ENCODE measurements at regions not wholly inside any gene's neighbourhood (a gene's known extent, or its start where the extent isn't known, plus 50 kb on each side); places are given as distances from the start of the nearest gene placed in this dataset.

DNA sequence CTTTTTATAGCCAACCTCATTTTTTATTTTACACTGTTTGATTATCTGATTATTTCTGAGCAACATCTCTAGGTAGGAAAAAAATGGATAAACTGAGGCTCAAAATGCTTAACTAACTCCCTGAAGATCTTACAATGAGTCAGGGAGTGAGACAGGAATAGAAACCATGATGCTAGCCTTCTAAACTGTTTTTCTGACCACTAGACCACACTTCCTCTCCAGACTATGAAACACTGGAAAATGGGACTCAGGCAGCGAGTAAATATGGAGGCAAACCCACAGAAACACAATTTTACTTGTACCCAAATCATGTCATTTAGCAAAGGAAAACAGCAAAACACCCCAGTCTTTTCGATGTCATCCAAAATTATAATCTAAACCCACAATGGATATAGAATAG lies 129.9 kb upstream of the ANKH start:
- Histone ChIP-seq H3K9me1 (replicated peaks; ENCODE audit: control insufficient read depth, extremely low read depth, insufficient read depth, low read length) (no peaks in the 10 kb centered on the region), H3K79me2 (ENCODE audit: control insufficient read depth, insufficient read depth, low read length) (no peaks in the 10 kb centered on the region), H3K4me2 (ENCODE audit: insufficient read depth, low read length) (no peak overlapping the region), H3K27me3 (ENCODE audit: control insufficient read depth in 2 of 2, insufficient read depth in 2 of 2, low read length in 2 of 2) (peaks cover 32 to 56% of the 10 kb centered on the region in 2 experiments), H3K9ac (replicated peaks; ENCODE audit: extremely low read depth, insufficient read depth, low read length) (no peak overlapping the region), H3K9me3 (replicated peaks; ENCODE audit: control insufficient read depth, insufficient read depth, low read length) (no peaks in the 10 kb centered on the region), H2AFZ (ENCODE audit: low read depth, low read length) (no peak overlapping the region), H3K36me3 (ENCODE audit: control insufficient read depth in 2 of 2, extremely low read depth in 1 of 2, insufficient read depth in 2 of 2, low read length in 2 of 2) (no peaks in the 10 kb centered on the region), H3K4me1 (ENCODE audit: control insufficient read depth, extremely low read depth, insufficient read depth, low read length) (no peaks in the 10 kb centered on the region), H3K27ac (ENCODE audit: insufficient read depth, low read depth, low read length) (no peak overlapping the region), H4K20me1 (replicated peaks; ENCODE audit: control insufficient read depth, extremely low read depth, insufficient read depth, low read length) (no peaks in the 10 kb centered on the region), H3K4me3 (replicated peaks in 1 of 3; ENCODE audit: insufficient read depth in 1 of 3, low read depth in 1 of 3, low read length in 3 of 3) (no peak overlapping the region)
- ChIA-PET POLR2A (no interaction called here), CTCF (interaction anchor here (2.3 kb wide), 1 partner anchor 8 kb away, joined by 9 read pairs; no protein-coding TSS in a partner anchor)
- no TSS peak for BruUV-seq (replicated peaks)
- dilution Hi-C loops (cut with MboI; ENCODE audit: extremely low pct_ligation_motif_present, low sequenced_read_pairs) (loop anchor here (25.0 kb wide), 1 partner anchor 264 kb away; no protein-coding TSS in a partner anchor), intact Hi-C loops (cut with micrococcal nuclease) (no loop called here)
- FAIRE-seq, result no peak
- no peak for DNase-seq (ENCODE audit: low read depth, low spot score)
- TF ChIP-seq, protein P1, sequence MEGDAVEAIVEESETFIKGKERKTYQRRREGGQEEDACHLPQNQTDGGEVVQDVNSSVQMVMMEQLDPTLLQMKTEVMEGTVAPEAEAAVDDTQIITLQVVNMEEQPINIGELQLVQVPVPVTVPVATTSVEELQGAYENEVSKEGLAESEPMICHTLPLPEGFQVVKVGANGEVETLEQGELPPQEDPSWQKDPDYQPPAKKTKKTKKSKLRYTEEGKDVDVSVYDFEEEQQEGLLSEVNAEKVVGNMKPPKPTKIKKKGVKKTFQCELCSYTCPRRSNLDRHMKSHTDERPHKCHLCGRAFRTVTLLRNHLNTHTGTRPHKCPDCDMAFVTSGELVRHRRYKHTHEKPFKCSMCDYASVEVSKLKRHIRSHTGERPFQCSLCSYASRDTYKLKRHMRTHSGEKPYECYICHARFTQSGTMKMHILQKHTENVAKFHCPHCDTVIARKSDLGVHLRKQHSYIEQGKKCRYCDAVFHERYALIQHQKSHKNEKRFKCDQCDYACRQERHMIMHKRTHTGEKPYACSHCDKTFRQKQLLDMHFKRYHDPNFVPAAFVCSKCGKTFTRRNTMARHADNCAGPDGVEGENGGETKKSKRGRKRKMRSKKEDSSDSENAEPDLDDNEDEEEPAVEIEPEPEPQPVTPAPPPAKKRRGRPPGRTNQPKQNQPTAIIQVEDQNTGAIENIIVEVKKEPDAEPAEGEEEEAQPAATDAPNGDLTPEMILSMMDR (IDR thresholded peaks at IDR 0.05; ENCODE audit: extremely low read depth in 1 of 2, insufficient read depth in 1 of 2, low read depth in 1 of 2, low read length in 2 of 2), result no peak
- TF ChIP-seq FOS (IDR thresholded peaks at IDR 0.05; ENCODE audit: borderline replicate concordance, insufficient read depth, low read length) (no peak), POLR2AphosphoS5 (IDR thresholded peaks at IDR 0.05; ENCODE audit: insufficient read depth, low read depth, low read length) (no peak), EZH2 (IDR thresholded peaks at IDR 0.05; ENCODE audit: borderline replicate concordance, low read depth, low read length, severe bottlenecking) (no peak), MYC (IDR thresholded peaks at IDR 0.05; ENCODE audit: low read depth, low read length) (no peak), JUN (IDR thresholded peaks at IDR 0.05; ENCODE audit: borderline replicate concordance, insufficient read depth, insufficient read length, low read depth) (no peak), MAX (IDR thresholded peaks at IDR 0.05; ENCODE audit: insufficient read depth, insufficient read length) (no peak), GATA2 (IDR thresholded peaks at IDR 0.05; ENCODE audit: insufficient read depth, insufficient read length, low read depth, low read length) (no peak)

Measured in endothelial cell of umbilical vein (primary cell).